CD4-positive, alpha-beta T cell treated with Interleukin-6 for 4 hours (primary cell): ENCODE measurements at regions not wholly inside any gene's neighbourhood (a gene's known extent, or its start where the extent isn't known, plus 50 kb on each side); places are given as distances from the start of the nearest gene placed in this dataset.

Experiments
- DNase-seq: peaks from one replicate; pipeline ENCODE4 v3.0.0-alpha.2; 2020; ENCODE audit warnings: mixed read lengths

- no peak for DNase-seq
These were observed 769.7 kb upstream of the RBFOX1 start for GRCh38 chr16:6562986-6563385.

DNA sequence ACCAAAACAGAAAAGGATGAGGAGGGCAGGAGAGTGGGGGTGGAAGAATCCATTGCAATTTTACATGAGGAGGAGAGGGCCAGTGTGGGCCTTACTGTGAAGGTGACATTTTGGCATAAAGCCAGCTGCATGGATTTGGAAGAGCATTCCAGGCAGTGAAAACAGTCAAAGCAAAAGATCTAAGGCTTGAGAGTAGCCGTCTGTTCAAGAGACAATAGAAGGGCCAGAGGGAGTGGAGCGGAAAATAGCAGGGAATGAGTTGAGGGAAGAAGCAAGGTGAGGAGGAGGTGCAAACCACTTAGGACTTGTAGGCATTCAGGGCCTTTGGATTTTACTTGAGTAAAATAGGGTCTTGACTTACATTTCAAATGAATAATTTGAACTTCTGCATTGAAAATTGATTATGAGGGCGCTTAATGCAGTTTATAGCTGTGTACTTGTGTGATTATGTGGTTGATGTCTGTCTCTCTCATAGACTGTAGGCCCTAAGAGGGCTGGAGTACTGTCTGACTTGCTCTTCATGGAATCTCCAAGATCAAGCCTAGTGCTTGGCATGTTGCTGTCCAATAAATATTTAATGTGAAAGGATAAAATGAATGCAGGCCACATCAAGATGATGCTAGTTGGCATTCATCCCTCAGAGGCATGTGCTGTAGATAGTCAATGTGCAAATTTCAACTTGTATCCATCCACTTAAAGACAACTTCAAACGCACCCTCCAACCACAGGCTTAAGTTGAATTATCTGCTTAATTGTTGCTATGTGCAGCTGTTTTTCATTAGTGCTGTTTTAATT is 772.1 kb upstream of the RBFOX1 start:
- DNase-seq = no peak

DNA sequence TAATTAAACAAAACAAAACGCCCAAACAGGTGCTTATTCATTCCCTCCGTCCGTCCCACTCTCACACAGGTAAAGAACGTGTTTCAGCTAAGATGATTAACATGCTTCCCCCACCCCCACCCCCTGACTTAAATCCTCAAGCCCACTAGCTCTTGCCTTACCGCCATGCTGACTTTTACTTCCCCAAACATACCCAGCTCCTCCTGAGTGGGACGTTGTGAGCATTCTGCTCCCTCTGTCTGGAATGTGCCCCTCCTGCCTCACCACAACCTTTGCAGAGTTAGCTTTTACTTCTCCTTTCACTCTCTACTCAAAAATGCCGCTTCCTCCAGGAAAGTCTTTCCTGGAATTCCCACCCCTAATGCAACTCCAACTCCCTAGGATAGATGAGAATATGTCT is 774.0 kb upstream of the RBFOX1 start:
- no peak for DNase-seq

DNA sequence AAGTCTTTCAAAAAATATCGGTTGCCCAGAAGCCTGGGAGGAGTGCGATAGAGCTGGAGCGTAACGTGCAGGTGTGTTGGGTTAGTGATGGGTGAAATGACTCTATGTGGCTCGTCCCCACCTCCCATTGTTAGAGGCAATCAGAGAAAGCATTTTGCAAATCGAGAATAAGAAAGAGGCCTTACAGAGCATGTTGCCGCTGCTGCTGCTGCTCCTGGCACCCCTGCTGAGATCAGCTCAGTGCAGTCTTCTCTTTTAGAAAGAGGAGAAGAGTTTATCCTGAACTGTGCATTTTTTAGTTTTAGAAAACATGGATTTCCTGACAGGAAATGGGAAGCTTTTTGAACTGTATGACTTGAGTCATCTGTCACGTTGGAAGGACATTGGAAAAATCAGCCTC is 774.5 kb upstream of the RBFOX1 start:
- DNase-seq = no peak

GRCh38 chr16:6557353-6558023 is 775.2 kb upstream of the RBFOX1 start:
- no peak for DNase-seq

DNA sequence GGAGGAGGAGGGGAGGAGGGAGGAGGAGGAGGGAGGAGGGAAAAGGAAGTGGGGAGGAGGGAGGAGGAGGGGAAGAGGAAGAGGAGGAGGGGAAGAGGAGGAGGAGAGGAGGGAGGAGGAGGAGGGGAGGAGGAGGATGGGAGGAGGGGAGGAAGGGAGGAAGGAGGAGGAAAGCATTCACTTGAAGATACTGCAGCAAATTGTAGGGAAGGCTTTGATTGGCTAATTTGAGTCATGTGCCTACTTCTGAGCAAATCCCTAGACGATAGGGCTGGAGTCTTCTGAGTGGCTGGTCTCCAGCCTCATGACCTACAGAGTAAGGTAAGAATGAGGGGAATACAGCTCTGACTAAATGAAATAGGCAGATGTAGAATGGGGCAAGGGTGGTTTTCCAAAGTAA is 783.2 kb upstream of the RBFOX1 start:
- no peak for DNase-seq

DNA sequence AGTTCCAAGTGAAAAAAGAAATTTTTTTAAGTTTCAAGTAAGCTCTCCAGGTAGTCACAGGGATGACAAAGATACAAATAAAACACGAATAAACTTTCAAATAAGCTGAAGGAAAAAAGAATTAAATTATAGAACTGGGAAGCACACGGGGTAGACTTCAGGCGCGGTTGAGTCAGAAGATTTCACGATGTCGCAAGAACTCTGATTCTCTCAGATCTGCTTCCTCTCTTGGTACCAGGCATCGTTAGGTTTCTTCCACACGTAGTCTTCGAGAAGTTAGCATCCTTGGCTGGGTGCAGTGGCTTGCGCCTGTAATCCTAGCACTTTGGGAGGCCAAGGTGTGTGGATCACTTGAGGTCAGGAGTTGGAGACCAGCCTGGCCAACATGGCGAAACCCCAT is 784.1 kb upstream of the RBFOX1 start:
- no peak for DNase-seq

GRCh38 chr16:6547131-6547530 is 785.5 kb upstream of the RBFOX1 start:
- DNase-seq = no peak

- no peak for DNase-seq
These were observed 787.3 kb upstream of the RBFOX1 start for GRCh38 chr16:6545329-6545728.

DNA sequence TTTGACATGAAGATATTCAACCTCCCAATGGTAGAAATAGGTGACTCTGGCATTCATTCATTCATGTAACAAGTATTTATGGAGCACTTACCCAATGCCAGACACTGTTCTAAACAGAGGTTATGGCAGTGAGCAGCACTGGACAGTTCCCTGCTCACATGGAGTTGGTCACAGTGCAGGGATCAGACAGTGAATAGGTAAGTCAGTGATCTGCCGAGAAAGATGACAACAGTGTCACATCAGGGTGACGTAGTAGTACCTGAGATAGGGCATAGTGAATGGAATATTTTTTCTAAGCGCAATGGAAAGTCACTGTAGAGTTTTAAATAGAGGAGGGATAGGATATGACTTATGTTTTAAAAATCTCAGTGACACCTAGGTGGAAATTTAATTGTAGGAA is 791.4 kb upstream of the RBFOX1 start:
- no peak for DNase-seq

- DNase-seq = no peak
These were observed 796.2 kb upstream of the RBFOX1 start for GRCh38 chr16:6536411-6536810.

DNA sequence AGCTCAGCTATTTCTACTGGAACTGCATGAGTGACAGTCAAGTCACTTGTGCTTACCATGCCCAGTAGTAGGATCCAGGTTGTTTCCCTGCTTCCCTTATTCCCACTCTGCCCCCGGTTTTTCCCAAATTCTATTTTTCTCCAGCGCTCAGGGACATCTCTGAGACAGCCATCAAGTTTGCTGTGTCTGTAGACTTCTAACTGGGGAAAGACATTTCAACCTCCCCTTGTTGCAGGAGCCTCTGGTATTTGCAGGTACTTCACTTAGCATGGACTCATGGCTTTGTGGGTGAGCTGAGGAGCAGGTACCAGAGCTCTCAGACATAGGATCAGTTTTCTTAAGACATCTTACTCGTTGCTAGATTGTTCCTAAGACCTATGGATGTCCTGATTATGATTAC is 801.6 kb upstream of the RBFOX1 start:
- no peak for DNase-seq

GRCh38 chr16:6528217-6528616 is 804.4 kb upstream of the RBFOX1 start:
- DNase-seq = no peak

GRCh38 chr16:6527646-6528045 is 805.0 kb upstream of the RBFOX1 start:
- no peak for DNase-seq

DNA sequence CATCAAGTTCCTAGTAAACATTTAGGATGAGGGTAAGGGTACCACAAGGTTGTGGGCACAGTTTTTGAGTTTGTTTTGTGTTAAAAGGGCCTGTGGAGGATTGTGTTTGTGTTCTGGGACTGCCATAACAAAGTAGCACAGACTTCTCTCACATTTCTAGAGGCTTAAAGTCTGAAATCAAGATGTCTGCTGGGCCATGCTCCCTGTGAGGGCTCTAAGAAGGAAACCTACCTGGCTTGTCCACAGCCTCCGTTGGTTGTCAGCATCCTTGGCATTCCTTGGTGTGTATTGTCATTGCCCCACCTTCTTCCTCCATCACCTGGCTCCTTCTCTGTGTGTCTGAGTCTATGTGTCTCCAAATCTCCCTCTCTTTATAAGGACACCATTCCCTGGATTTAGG is 808.1 kb upstream of the RBFOX1 start:
- no peak for DNase-seq

DNA sequence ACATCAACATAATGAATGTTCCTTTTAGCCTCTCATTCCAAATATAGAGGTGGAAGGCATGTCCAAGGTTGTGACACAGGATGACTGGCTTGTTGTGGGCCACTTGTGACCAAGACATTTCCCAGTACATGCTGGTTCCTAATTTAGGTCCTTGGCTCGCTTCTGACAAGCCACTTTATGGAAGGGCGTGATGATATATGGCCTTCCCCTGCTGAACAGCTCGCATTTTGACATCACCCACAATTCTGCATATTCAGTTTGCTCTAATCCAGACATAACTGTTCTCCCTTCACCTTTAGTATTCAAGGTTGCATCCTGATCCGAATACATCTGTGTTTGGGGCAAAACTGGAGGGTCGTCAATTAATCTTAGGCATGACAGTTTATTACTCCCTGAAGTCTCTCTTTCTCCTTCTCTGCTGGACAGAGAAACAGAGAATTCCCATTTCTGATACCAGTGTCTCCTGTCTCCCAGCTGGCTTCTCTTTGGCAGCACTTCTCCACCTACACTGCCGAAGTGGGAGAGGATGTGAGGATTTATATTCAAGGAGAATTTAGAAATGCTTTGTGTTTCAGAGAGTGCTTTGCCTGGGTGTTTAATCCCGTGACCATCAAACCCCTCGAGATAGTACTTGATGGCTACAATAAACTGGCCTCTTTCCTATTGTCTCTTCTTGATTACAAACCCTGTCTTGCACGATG is 815.5 kb upstream of the RBFOX1 start:
- DNase-seq = no peak

DNA sequence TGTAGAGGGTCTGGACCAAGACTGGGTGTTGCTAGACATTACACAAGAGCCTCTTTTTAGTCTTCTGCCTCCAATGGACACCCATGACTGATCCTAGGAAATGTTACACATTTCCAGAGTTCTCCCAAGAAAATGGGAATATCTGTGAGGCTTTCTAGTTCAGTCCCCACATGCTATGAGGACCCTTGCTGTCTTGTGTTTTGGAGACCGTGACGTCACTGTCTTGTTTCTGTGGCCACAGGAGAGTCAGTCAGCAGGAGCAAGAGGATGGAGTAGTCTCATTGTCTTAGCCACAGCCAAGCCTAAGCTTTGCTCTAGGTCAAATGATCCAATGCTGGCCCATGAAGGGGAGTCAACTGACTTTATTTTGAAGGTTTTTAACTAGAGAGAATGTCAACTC is 820.1 kb upstream of the RBFOX1 start:
- DNase-seq = no peak

- no peak for DNase-seq
These were observed 822.4 kb upstream of the RBFOX1 start for GRCh38 chr16:6510261-6510660.

- no peak for DNase-seq
These were observed 833.2 kb upstream of the RBFOX1 start for GRCh38 chr16:6499413-6499812.

- DNase-seq = no peak
These were observed 833.8 kb upstream of the RBFOX1 start for GRCh38 chr16:6498858-6499257.

- DNase-seq = no peak
These were observed 835.6 kb upstream of the RBFOX1 start for GRCh38 chr16:6496996-6497395.

GRCh38 chr16:6495486-6496210 is 837.0 kb upstream of the RBFOX1 start:
- no peak for DNase-seq

DNA sequence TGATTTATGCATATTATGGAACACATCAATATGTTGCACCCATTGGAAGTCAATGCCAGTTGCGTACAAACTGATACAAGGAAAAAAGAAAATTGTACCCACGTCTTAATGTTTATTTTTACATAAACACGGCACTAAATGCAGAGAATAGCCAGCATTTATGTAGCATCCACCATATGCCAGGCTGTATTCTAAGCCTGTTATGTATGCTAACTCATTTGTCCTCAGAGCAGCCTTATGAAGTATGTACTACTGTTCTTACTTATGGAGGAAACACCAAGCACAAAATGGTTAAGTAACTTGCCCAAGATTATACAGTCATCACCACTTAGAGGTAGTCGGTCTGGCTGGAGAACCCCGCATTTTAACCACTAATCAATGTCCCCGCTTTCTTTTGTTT is 837.9 kb upstream of the RBFOX1 start:
- no peak for DNase-seq
